ENCODE measurements at regions not wholly inside any gene's neighbourhood (a gene's known extent, or its start where the extent isn't known, plus 50 kb on each side); places are given as distances from the start of the nearest gene placed in this dataset.

DNA sequence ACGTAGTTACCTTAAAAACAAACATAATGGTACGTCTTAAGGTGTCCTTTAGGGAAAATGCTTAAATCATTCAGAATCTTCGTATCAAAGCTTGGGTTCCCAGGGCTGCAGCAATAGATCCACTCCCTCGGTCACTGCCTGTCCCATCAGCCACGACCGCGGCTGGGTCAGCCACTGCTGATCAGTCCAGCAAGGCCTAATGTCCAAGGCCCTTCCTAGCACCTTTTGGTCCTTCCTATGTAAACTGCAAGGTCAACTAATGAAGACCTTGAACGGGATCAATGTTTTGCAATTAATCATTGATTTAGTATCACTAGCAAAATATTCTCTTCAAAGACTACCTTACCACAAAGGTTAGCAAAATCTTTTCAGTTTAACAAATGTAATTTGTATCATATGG, 122.2 kb upstream of the IGF1R start:
- no peak for TF ChIP-seq POLR2A (IDR thresholded peaks at IDR 0.05)
- TF ChIP-seq, protein P1, sequence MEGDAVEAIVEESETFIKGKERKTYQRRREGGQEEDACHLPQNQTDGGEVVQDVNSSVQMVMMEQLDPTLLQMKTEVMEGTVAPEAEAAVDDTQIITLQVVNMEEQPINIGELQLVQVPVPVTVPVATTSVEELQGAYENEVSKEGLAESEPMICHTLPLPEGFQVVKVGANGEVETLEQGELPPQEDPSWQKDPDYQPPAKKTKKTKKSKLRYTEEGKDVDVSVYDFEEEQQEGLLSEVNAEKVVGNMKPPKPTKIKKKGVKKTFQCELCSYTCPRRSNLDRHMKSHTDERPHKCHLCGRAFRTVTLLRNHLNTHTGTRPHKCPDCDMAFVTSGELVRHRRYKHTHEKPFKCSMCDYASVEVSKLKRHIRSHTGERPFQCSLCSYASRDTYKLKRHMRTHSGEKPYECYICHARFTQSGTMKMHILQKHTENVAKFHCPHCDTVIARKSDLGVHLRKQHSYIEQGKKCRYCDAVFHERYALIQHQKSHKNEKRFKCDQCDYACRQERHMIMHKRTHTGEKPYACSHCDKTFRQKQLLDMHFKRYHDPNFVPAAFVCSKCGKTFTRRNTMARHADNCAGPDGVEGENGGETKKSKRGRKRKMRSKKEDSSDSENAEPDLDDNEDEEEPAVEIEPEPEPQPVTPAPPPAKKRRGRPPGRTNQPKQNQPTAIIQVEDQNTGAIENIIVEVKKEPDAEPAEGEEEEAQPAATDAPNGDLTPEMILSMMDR (IDR thresholded peaks at IDR 0.05) = no peak
- no peak for TF ChIP-seq POLR2AphosphoS5 (IDR thresholded peaks at IDR 0.05)

All from sigmoid colon (tissue), 4 donors.